SH-SY5Y (cell line): ENCODE measurements at regions not wholly inside any gene's neighbourhood (a gene's known extent, or its start where the extent isn't known, plus 50 kb on each side); places are given as distances from the start of the nearest gene placed in this dataset.

Source experiments
- GATA2 ChIP-seq: IDR thresholded peaks from 2 replicates; pipeline ENCODE4 v1.6.1; 2011; ENCODE audit warnings: mild to moderate bottlenecking, low read depth, low read length
- GATA3 ChIP-seq: IDR thresholded peaks from 2 replicates; pipeline ENCODE4 v1.6.1; 2011; ENCODE audit warnings: low read depth, mild to moderate bottlenecking, low read length, moderate library complexity

- TF ChIP-seq GATA2: no peak
- TF ChIP-seq GATA3: no peak
Measured at GRCh38 chr20:55783381-55783780, 221.9 kb downstream of the CBLN4 start.
